Peyer's patch (tissue), 4 donors: ENCODE measurements at regions not wholly inside any gene's neighbourhood (a gene's known extent, or its start where the extent isn't known, plus 50 kb on each side); places are given as distances from the start of the nearest gene placed in this dataset.

Experiments used
- DNase-seq, 3 donors: peaks; one replicate each; pipeline ENCODE4 v3.0.0-alpha.2; 2017 to 2019
- H3K27ac ChIP-seq, 4 donors: fragments of 200-600 bp; sonication (generic); one replicate each; pipeline ENCODE4 v1.5.1; 2016 to 2019
- H3K27me3 ChIP-seq, 2 donors: fragments of 200-600 bp; sonication (generic); one replicate each; pipeline ENCODE4 v1.5.1; 2019
- H3K36me3 ChIP-seq, 3 donors: fragments of 200-600 bp; sonication (generic); one replicate each; pipeline ENCODE4 v1.5.1; 2016 to 2019
- H3K4me1 ChIP-seq, 4 donors: fragments of 200-600 bp; sonication (generic); one replicate each; pipeline ENCODE4 v1.5.1; 2016 to 2019
- H3K4me3 ChIP-seq, 4 donors: fragments of 200-600 bp; sonication (generic); 1 replicate in 3 of 4; 2 replicates in 1 of 4; pipeline ENCODE4 v1.5.1; 2016 to 2019; ENCODE audit warnings: mild to moderate bottlenecking in 1 of 4
- H3K9me3 ChIP-seq, 4 donors: fragments of 200-600 bp; sonication (generic); one replicate each; pipeline ENCODE4 v1.5.1; 2016 to 2019; ENCODE audit warnings: mild to moderate bottlenecking in 1 of 4
- POLR2A ChIP-seq, 2 donors: fragments of 450-650 bp; IDR thresholded peaks; one replicate each; pipeline ENCODE4 v1.5.1; 2017; ENCODE audit warnings: antibody characterized with exemption in 2 of 2, mild to moderate bottlenecking in 2 of 2, moderate library complexity in 2 of 2
- TF ChIP-seq, protein P1 (sequence below), 6 experiments: fragments of 450-650 bp in 4 of 6; fragments of 200-600 bp in 2 of 6; sonication (generic) in 1 of 6; IDR thresholded peaks; one replicate each; pipeline ENCODE4 v1.5.1; 2017 to 2019; ENCODE audit warnings: antibody characterized with exemption in 6 of 6, mild to moderate bottlenecking in 3 of 6, moderate library complexity in 1 of 6

DNA sequence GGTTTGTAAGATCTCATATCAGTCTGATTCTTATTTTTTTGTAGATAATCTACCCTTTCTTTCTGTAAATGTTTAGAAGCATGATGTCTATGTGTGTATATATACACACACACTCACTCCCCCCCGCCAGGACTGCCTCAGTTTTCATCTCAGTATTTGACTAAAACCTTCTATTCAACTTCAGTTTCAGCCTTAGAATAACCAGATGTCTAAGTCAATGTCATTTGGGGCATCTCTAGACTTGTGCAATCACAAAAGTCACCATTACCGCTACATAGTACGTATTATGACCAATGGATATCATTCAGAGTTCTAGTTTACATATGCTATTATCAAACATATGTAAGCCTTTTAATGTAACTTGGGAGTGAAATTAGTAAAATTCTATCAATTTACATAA is 53.3 kb upstream of the BOLA1 start:
- Histone ChIP-seq H3K4me1 (peaks cover 0 to 43% (median 12%) of the 10 kb centered on the region in 4 donors), H3K27me3 (no peaks in the 10 kb centered on the region)

DNA sequence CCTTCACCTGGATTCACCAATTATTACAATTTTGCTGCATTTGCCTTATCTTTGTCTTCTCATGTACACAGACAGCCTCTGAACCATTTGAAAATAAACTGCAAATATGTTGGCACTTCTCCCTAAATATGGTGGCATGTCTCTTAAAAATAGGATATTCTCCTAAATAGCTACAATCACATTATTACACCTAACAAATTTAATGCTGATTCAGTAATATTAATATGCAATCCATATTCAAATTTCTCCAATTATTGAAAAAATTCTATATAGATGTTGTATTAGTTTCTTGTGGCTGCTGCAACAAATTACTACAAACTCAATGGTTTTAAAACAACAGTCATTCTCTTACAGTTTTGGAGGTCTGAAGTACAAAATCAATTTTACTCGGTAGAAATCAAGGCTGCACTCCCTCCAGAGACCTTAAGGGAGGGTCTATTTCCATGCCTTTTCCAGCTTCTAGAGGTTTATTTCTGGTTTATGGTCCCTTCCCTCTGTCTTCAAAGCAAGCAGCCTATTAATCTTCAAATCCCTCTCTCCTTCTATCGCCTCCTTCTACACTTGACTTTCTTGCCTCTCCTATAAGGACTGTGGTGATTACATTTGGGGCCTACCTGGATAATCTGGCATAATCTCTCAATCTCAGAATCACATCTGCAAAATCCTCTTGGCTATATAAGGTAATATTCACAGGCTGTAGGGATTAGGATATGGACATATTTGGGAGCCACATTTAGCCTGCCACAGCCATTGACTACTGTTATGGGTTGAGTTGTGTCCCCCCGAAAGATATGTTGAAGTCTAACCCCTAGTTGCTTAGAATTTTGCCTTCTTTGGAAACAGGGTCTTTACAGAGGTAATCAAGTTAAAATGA is 52.5 kb upstream of the BOLA1 start:
- Histone ChIP-seq H3K27ac (no peak overlapping the region), H3K4me1 (peaks cover 0 to 43% (median 12%) of the 10 kb centered on the region in 4 donors), H3K4me3 (no peak overlapping the region), H3K27me3 (no peaks in the 10 kb centered on the region), H3K9me3 (no peaks in the 10 kb centered on the region), H3K36me3 (no peaks in the 10 kb centered on the region)
- DNase-seq, result peak in 1 of 3 donors; percentile 12
- no peak for TF ChIP-seq POLR2A (IDR thresholded peaks at IDR 0.05)
- TF ChIP-seq, protein P1, sequence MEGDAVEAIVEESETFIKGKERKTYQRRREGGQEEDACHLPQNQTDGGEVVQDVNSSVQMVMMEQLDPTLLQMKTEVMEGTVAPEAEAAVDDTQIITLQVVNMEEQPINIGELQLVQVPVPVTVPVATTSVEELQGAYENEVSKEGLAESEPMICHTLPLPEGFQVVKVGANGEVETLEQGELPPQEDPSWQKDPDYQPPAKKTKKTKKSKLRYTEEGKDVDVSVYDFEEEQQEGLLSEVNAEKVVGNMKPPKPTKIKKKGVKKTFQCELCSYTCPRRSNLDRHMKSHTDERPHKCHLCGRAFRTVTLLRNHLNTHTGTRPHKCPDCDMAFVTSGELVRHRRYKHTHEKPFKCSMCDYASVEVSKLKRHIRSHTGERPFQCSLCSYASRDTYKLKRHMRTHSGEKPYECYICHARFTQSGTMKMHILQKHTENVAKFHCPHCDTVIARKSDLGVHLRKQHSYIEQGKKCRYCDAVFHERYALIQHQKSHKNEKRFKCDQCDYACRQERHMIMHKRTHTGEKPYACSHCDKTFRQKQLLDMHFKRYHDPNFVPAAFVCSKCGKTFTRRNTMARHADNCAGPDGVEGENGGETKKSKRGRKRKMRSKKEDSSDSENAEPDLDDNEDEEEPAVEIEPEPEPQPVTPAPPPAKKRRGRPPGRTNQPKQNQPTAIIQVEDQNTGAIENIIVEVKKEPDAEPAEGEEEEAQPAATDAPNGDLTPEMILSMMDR (IDR thresholded peaks at IDR 0.05), result no peak

More for the DNA sequence above, 53.3 kb upstream of the BOLA1 start:
- H3K4me3 ChIP-seq, result no peak overlapping the region
- no peak for TF ChIP-seq POLR2A (IDR thresholded peaks at IDR 0.05)
- TF ChIP-seq, protein P1 (IDR thresholded peaks at IDR 0.05), result no peak
- H3K9me3 ChIP-seq, result no peaks in the 10 kb centered on the region
- H3K27ac ChIP-seq, result peak overlapping the region in 1 of 4 donors; percentile 78
- H3K36me3 ChIP-seq, result no peaks in the 10 kb centered on the region
- peak in 1 of 3 donors; percentile 15 for DNase-seq

DNA sequence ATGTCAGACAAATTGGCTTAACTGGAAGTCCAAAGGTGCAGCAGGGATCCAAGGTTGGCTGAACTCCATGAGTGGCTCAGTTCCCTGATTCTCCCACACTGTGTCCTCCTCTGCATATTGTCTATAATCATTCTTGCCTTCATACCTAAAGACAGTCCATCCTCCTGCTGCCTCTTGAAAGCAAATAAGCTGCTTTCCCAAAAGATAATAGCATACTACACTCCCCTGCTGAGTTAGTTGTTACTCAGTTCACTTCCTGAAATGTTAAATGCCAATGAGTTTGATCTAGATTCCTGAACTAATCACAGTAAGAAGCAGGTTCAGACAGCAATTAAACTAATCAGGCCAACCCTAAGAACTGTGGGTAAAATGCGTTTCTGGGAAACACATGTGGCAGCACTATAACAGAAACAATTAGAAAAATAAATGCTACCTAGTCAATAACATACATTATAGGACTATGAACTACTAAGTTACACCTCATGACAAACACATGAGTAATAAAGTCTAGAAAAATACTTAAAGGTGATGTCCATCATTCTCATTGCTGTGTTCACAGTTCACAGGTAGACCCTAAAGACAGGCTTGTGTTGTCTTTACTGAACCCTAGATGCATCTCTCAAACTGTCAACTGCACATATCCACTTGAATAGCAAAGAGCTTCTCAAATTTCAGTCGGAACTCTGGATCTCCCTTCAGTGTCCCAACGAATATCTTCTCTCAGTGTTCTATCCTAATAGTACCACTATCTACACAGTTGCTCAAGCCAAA is 50.8 kb upstream of the BOLA1 start:
- H3K36me3 ChIP-seq, result no peaks in the 10 kb centered on the region
- H3K4me1 ChIP-seq, result peaks cover 0 to 43% (median 12%) of the 10 kb centered on the region in 4 donors
- peak overlapping the region in 3 of 4 donors; percentile 72 to 80 (median 78) for H3K27ac ChIP-seq
- H3K9me3 ChIP-seq, result no peaks in the 10 kb centered on the region
- H3K4me3 ChIP-seq, result peak overlapping the region in 2 of 4 donors; percentile 46 to 49
- peak in 2 of 3 donors; percentile 15 to 56 for DNase-seq
- H3K27me3 ChIP-seq, result no peaks in the 10 kb centered on the region
- TF ChIP-seq, protein P1 (IDR thresholded peaks at IDR 0.05), result no peak
- no peak for TF ChIP-seq POLR2A (IDR thresholded peaks at IDR 0.05)

DNA sequence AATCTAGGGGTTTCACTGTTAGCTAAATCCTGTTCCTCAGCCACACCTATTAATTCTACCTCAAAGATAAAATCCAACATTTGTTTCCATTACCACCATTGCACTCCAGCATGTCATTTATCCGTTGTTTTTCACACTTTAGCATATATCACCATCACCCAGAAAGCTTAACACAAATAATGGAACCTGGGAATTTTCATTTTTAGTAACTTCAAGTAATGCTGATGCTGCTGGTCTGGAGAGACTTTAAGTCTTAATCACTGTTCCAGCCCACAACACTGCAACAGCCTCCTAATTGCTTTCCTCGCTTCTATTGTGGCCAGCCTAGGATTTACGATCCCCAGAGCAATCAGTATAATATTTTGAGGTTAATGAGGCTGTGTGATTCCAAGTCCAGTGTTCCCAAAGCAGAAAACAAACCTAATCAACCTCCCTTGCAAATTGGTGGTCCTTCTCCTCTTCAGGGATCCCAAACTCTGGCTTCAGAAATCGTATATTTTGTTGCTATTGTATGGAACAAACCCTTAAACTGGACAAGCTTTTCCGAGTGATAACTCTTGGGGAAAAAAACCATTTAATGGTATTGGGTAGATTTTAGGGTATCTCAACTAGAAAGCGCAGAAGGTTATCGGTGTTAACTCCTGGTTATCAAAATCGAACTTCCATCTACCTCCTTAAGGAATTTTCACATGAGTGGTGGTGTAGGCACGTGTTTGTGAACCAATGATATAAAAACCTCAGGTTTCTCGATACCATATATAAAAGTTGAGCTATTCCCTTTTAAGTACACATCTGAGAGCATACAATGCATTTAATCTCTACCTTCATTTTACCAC is 50.0 kb upstream of the BOLA1 start:
- Histone ChIP-seq H3K27me3 (no peaks in the 10 kb centered on the region), H3K27ac (peak overlapping the region; percentile 72 to 80 (median 78)), H3K4me1 (peaks cover 0 to 39% (median 12%) of the 10 kb centered on the region in 4 donors), H3K4me3 (peak overlapping the region; percentile 46 to 49 (median 46)), H3K36me3 (no peaks in the 10 kb centered on the region), H3K9me3 (no peaks in the 10 kb centered on the region)
- DNase-seq, result peak in 1 of 3 donors; percentile 14
- TF ChIP-seq, protein P1 (IDR thresholded peaks at IDR 0.05), result no peak
- TF ChIP-seq POLR2A (IDR thresholded peaks at IDR 0.05), result no peak
